AG20443 (cell line): ENCODE measurements at regions not wholly inside any gene's neighbourhood (a gene's known extent, or its start where the extent isn't known, plus 50 kb on each side); places are given as distances from the start of the nearest gene placed in this dataset.
A peak's percentile ranks its signal among the peaks of the same experiment; 100 is the strongest.

Source experiments
- DNase-seq: peaks from one replicate; pipeline ENCODE4 v3.0.0; 2012; ENCODE audit warnings: low spot score, mixed read lengths

DNA sequence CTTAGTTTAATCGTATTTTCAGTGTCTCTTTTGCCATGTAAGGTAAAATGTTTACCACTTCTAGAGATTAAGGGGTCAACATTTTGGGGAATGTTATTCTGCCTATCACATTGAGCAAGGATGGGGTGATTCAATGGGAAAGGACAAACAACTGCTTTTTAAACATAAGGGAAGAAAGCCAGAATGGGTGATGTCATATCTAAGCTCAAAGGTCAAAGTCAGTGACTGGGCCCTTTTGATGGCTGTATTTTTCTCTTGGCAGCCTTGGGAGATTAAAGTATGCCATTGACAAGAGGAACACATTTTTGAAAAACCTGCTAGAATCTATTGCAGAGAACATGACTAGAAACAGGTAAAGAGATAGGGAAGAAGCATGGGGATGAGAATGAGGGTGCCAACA, 477.3 kb upstream of the IRAK1BP1 start:
- no peak for DNase-seq

DNA sequence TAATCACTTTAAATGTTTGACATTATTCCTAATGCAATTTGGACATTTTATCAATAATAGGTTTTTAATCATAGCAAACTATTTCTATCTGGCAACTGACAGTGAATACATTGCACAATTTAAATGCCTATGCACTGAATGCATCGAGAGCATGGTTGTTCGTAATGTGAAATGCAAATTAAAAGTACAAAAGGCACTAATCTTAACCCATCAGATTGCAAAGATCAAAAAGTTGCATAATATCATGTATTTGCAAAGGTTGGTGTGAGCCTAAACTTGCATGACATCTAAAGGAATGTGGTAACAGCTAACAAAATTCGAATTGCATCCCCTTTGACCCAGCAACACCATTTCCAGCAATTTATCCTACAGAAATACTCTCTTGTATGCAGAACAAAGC, 469.9 kb upstream of the IRAK1BP1 start:
- no peak for DNase-seq

DNA sequence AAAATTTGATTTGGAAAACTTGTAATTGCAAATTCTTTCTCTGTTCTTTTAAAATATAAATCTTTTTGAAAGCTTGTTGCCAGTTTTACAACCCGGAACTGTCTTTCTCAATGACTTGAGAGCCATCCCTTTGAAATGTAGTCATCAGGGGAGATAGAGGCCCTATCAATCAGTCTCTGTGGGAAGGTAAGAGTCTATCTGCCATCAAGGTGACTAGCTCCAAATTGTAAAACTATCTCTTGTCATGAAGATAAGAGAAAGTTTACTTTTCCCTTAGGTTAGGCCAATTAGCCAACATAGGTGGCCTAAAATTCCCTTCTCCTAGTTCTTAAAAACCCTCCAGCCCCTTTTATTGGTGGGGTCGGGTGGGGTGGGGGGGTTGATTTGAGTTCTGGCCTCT, 469.1 kb upstream of the IRAK1BP1 start:
- no peak for DNase-seq

DNA sequence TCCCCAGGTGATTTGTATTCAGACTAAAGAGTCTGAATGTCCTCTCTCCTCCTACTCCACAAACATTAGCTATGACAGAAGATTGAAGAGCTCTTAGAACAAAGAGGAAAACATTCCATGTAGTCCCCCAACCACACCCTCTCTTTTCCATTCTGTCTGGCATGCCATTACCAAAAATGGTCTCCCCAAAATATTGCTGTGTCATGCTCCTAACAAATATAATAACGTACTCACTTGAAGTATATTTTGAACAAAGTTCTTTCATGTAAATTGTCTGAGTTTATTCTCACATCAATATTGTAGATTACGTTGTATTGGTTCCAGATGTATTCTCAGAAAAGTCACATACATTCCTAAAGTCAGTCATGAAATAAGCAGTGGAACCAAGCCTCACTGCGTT, 467.3 kb upstream of the IRAK1BP1 start:
- DNase-seq, result no peak

DNA sequence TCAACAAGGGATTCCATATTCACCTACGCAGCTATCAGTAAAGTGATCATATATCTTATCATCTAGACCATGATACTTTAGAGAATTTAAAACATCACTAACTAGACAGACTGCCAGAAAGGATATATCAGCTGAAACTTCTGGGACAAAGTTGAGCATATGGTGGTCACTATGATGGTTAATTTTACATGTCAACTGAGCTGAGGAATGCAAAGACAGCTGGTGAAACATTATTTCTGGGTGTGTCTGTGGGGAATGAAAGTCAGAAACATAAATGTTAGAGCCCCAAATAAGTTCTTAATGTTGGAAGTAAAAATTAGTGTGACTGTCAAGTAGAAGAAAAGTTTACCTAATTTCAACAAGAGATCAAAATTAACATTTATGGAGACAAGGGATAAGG, 440.0 kb upstream of the IRAK1BP1 start:
- DNase-seq, result no peak

DNA sequence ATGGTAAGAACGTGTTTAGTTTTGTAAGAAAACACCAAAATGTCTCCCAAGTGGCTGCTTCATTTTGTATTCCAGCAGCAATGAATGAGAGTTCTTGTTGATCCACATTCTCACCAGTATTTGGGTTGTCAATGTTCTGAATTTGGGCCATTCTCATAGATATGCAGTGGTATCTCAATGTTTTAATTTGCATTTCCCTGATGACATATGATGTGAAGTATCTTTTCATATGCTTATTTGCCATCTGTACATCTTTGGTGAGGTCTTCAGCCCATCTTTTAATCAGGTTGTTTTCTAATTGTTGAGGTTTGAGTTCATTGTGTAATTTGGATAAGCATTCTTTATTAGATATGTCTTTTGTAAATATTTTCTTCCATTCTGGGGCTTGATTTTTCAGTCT, 436.8 kb upstream of the IRAK1BP1 start:
- DNase-seq, result no peak

DNA sequence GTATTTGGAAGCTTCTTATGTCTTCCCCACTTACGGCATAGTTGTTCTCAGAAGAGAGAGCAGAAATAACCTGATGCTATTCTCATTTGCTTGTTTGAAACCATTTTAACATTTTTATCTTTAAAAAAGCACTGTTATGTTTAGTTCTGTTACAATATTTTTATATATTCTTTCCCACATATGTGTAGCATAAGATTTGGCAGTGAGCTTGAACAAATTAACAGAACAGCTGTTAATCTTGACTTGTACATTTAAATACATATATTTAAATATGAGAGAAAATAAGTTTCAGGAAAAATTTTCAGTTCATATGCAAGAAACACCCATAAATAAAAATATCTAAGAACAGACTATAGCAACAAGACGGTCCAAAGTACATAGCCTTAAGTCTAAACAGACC, 431.7 kb upstream of the IRAK1BP1 start:
- no peak for DNase-seq

DNA sequence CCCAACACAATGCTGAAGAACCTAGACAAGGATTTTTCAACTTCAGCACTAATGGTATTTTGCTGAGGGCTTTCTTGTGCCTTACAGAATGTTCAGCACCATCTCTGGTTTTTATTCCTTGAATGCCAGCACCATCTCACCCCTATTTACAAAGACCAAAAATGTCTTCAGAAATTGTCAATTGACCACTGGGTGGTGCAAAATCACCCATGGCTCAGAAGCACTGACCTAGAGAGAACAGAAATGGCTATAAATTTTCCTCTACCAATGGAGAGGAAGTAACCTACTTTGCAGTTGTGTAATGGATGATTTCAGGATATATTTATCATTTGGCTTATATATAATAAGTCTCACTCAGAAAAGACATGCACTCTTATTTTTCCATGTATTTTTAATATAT, 431.0 kb upstream of the IRAK1BP1 start:
- DNase-seq, result peak; percentile 32

DNA sequence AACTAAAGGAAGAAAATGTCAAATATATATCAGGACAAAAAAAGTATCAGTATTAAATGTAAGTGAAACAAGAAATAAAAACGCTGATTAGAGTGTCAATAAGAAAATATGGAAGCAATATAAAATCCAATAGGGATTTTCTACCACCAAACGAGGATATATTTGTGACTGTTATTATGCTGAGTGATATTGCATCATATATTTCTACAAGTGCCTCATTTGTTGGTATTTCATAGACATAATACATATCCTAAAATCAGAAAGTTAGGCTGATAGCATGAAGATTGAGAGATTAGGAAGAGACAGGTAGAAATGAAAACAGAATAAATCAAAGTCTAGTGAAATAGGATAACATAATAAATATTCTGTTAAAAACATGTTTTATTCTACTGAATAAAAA, 429.2 kb upstream of the IRAK1BP1 start:
- no peak for DNase-seq

DNA sequence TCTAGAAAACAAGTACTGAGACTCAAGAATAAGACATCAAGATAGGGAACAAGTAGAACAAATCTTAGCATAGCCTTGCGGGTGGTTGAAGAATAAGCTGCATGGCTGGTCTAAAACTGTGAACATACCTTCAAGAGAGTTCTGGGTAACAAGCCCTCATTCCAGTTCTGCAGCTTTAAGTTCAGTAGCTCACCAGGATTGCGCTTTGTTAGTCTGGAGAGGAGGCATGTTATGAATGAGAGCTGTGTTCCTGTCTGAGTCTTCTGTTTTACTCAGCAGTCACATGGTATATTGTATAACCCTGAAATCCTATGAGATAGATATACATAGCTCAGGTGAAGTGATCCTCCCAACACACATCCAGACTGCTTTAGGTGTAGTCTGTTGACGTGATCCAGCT, 406.6 kb upstream of the IRAK1BP1 start:
- DNase-seq, result no peak

DNA sequence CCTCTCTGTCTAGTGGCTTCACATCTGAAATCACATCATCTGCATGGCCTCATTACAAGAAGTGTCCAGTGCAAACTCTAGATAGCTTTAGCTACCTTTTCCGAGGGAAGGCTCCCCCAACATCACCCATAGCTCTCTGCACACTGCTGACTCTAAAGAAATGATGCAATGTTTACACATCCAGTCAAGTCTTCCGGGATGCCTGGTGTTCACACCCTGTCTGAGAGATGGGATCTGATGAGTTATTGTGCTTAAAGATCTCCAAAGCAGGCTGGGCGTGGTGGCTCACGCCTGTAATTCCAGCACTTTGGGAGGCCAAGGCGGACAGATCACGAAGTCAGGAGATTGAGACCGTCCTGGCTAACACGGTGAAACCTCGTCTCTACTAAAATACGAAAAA, 404.6 kb upstream of the IRAK1BP1 start:
- no peak for DNase-seq

DNA sequence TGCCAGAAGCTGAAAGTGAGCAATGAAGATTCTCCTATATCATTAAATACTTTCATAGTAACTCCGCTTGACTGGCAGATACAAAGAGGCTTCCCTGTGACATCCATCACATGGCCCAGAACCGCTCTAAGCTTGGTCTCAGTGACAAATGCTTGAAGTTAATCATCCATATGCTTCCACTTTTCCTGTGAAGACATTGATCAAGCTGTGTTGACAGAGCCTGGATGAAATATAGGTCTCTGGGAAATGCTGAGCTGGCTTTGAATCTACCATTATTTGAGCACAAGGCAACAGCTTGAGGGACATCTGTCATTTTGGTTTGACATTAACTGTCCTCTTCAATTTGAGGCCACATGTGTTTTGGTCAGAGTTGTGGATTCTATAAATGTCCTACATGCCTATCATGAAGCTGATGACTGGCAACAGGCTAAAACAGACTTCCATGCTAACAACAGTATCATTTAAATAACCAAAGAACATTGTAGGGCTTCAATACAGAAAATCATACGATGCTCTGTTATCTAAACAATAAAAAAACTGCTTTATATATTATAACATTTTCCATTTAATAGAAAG, 402.2 kb upstream of the IRAK1BP1 start:
- DNase-seq, result no peak

DNA sequence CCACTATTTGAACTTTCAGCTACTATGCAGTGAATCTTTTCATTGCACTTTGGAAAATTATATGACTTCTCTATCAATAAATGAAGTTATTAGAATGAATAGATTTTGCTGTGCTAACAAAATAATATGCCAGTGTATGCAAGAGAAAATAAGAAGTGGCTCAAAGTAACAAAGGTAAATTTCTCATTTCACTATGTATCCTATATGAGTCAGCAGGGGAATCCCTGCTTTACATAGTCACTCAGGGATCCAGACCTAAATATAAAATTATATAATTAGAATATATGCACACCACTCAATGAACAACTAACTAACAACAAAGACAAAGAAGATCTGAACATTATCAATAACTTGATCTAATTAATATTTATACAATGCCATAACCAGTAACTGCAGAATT, 390.8 kb upstream of the IRAK1BP1 start:
- no peak for DNase-seq

DNA sequence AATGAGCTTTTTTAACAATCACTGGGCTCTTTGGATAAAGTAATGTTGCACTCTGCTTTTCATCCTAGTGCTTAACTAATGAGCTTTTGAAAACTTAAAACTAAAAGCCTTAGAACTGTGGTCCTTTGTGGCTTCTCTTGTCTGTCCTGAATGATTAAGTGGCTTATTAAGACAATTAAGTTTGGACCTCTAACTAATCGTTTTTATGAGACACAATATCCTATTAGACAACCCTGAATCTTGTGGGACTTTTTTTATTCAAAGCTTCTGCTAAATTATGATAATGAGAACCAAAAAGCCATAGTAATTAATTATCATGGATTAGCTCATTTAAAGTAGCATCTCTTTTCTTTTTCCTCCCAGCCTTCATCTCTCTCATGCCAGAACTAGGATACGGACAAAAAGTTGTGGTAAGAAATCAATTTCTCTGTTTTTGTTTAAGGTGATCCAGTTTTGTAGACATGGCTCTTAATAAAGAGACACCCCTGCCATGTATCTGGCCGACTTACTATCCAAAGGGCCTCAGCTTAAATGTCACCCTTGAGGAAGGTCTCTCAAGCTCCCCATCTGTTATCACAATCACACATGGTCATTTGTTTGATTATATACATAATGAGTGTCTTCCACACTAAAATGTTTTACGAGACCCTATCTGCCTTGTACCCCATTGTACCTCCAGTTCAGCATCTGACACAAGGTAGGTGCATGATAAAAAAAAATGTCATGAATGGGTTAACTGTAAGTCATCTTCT, 384.4 kb upstream of the IRAK1BP1 start:
- no peak for DNase-seq

DNA sequence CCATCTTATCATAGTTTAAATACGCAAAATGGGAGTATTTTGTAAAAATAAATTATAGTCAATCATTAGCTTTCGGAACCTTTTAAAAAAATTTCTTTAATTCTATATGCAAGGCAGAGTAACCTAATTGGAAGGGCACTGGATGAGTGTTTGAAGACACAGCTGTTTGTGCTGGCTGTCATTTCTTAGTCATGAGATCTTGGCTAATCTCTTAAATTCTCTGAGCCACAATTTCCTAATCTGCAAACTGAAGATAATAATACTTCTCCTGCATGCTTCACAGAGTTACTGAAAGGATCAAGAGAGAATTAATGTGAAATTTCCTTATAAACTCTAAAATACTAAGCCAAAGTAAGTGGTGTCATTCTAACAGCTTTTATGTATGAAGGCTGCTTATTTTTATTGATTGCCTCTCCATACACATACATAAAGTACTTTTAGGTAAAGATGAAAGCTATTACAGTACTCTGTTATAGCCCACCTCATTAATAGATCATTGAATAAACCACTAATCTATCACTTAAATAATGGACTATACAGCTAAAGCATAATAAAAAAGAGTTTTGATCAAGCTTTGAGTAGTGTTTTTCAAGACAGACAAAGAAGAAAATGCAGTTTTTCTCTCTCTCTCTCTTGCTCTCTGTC, 383.7 kb upstream of the IRAK1BP1 start:
- peak; percentile 32 for DNase-seq

DNA sequence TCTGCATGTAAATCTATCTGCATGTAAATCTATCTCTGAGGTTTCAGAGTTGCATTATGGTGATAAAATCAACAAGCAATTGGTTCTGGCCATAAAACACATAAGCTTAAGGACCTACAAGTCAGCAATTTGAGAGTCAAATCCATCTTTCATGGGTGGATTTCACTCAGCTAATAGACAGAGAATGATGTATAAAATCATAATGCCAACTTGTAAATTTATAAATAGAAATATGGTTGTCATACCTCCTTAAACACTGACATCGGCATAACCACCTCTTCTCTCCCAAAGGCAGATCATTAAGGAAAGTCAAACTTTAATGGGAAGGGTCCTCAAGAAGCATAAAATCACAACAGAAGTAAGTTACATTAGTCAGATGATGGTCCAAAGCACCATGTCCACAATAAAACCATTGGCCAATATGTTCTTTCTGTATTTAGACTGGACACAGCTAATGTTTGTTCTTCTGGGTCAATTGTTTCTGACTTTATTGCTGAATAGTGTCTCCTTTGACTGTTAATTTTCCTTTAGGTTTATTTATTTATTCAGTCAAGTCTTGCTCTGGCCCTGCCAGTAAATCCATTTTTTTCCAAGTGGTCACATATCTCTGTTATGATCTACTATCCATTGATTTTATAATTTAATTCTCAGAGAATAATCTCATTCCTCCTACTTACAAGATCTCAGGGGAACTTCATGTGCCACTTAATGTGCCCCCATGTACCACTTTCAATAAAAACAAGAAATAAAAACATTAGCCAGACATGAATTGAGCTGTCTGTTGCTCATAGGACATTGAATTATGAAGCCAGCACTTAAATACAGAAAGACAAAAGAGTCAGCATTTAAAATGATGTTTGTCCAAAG, 382.9 kb upstream of the IRAK1BP1 start:
- DNase-seq, result no peak

DNA sequence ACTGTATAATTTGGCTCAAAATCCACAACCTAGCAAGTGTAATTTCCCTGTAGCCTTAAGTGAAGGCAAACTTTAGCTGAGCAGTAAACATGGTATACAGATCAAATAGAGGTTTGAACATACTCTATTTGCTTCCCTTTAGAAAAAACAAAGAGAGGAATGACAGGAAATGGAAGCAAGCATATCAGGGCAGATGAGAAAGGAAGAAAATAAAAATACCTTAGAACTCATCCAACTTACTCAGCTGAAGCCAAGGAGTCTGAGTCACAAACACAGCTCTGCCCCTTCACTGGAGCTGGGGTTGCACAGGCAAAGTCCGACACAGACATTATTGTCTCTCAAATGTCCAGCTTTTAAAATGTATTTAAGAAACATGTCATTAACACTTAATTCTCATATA, 379.9 kb upstream of the IRAK1BP1 start:
- DNase-seq, result peak; percentile 36

DNA sequence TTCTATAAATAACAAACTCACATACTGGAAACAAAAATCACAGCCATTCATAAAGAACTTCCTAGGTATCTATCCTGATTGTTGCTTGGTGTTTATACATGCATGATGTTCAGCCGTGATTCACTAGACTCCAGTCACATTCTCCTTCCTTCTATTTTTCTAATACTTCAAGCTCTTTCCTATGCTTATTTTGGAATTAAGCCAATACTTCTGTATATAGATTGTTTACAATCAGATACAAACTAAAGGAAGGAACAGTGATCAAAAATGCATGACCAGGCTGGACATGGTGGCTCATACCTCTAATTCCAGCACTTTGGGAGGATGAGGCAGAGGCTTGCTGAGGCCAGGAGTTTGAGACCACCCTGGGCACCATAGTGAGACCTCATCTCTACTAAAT, 377.5 kb upstream of the IRAK1BP1 start:
- DNase-seq, result no peak

DNA sequence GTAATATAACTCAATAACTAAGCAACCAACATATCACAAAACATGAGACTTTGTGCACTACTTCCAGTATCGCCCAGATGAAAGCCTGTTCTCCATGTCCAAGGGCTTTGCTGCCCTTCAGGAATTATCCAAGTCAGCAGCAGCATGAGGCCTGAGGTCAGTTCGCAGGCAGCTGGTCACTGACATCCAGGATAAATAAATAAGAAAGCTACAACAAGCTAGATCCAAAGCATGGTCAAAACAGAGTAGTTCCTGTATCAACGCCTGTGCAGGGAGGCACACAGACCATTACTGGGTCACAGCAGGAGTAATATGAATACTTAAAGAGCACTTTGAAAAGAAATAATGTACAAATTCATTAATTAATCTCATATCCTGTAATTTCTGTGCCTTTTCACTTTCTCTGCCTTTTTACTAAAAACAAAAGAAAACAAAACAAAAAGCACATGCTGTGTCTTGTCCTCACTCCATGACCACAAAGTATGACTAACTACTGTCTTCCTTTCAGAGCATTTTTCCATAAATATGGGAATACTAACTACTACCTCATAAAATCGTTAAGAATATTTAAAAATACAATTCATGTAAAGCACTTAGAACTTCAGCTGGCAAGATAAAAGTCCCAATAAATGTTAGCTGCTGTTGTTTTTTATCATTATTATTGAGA, 374.9 kb upstream of the IRAK1BP1 start:
- DNase-seq, result peak; percentile 39

DNA sequence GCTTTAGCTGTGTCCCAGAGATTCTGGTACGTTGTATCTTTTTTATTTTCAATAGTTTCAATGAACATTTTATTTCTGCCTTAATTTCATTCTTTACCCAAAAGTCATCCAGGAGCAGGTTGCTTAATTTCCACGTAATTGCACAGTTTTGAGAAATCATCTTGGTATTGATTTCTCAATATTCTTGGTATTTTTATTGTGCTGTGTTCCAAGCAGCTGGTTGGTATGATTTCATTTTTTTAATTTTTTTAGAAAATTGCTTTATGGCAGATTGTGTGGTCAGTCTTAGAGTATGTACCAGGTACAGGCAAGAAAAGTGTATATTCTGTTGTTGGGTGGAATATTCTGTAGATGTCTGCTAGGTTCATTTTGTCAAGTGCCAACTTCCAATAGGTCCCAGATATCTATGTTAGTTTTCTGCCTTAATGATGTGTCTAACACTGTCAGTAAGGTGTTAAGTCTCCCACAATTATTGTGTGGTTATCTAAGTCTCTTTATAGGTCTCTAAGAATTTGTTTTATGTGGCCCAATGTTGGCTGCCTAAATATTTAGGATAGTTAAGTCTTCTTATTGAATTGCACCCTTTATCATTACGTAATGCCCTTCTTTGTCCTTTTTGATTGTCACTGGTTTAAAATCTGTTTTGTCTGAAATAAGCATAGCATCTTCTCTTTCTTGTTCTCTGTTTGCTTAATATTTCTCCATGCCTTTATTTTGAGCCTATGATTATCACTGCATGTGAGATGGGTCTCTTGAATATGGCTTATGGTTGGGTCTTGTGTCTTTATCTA, 366.9 kb upstream of the IRAK1BP1 start:
- no peak for DNase-seq

DNA sequence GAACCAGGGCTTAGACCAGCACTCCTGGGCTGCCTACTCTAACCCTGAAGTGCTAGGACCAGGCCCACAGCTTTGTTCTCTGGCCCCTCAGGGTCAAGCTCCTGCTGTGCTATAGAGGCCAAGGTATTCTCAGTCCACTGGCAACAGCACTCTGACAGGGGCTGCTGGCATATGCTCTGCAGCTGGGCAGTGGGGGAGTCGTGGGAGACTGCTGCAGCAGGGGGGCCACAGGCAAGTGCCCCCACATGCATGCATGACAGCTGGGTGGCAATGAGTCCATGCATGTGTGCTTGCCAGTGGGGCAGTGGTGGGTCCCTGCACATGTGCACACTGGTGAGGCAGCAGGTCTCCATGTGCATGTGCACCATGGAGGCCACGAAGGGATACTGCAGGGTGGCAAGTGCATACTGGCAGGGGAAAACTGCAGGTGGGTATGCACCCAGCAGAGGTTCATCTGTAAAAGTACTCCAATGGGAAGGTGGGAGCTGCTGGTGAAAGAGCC, 364.9 kb upstream of the IRAK1BP1 start:
- DNase-seq, result no peak
